ENCODE measurements at regions not wholly inside any gene's neighbourhood (a gene's known extent, or its start where the extent isn't known, plus 50 kb on each side); places are given as distances from the start of the nearest gene placed in this dataset.
"Not testable (repeated sequence)": the region's sequence is repeated elsewhere in the genome, so short reads cannot be mapped to it uniquely, and the experiment has no call there.

GRCh38 chr7:106583706-106584690 lies 77.0 kb downstream of the CCDC71L start:
- no peak for DNase-seq

GRCh38 chr7:106583100-106583499 lies 77.9 kb downstream of the CCDC71L start:
- no peak for DNase-seq

GRCh38 chr7:106582365-106582764 lies 78.6 kb downstream of the CCDC71L start:
- DNase-seq: no peak

GRCh38 chr7:106579086-106579485 lies 81.9 kb downstream of the CCDC71L start:
- not testable (repeated sequence) for DNase-seq

GRCh38 chr7:106575138-106575823 lies 85.7 kb downstream of the CCDC71L start:
- DNase-seq: no peak

- no peak for DNase-seq
These were observed 87.2 kb downstream of the CCDC71L start for GRCh38 chr7:106573738-106574137.

- DNase-seq: no peak
These were observed 87.8 kb downstream of the CCDC71L start for GRCh38 chr7:106573125-106573663.

- DNase-seq: no peak
These were observed 88.4 kb downstream of the CCDC71L start for GRCh38 chr7:106572394-106573124.

GRCh38 chr7:106571563-106571962 lies 89.4 kb downstream of the CCDC71L start:
- DNase-seq: no peak

- DNase-seq: no peak
These were observed 90.0 kb downstream of the CCDC71L start for GRCh38 chr7:106570948-106571418.

GRCh38 chr7:106570146-106570545 lies 90.8 kb downstream of the CCDC71L start:
- DNase-seq: no peak

GRCh38 chr7:106569500-106569929 lies 91.4 kb downstream of the CCDC71L start:
- no peak for DNase-seq

GRCh38 chr7:106568680-106569499 lies 92.1 kb downstream of the CCDC71L start:
- DNase-seq: peak; percentile 31

- DNase-seq: no peak
These were observed 92.8 kb downstream of the CCDC71L start for GRCh38 chr7:106568002-106568679.

- DNase-seq: not testable (repeated sequence)
These were observed 93.6 kb downstream of the CCDC71L start for GRCh38 chr7:106567204-106568001.

- no peak for DNase-seq
These were observed 94.3 kb downstream of the CCDC71L start for GRCh38 chr7:106566672-106567071.

- DNase-seq: no peak
These were observed 94.8 kb downstream of the CCDC71L start for GRCh38 chr7:106566196-106566595.

- no peak for DNase-seq
These were observed 95.5 kb downstream of the CCDC71L start for GRCh38 chr7:106565428-106565827.

GRCh38 chr7:106563466-106564150 lies 97.3 kb downstream of the CCDC71L start:
- peak; percentile 51 for DNase-seq
